ENCODE measurements at regions not wholly inside any gene's neighbourhood (a gene's known extent, or its start where the extent isn't known, plus 50 kb on each side); places are given as distances from the start of the nearest gene placed in this dataset.

DNA sequence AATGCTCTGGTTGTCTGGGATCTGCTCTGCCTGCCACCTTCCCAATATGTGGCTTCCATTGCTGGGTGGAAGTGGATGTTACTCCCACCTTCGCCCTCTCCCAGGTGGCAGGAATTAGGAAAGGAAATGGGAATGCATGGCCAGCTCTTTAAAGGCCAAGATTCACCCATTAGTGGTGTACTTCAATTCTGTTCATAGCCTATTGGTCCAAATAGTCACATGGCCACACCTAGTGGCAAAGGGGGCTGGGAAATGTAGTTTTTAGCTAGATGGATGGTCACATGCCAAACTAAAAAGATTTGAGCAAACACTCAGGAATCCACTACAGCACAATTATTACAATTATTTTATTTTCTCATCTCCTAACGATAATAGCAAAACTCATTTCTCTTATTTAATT lies 135.1 kb downstream of the NPY start:
- H4K20me1 ChIP-seq (ENCODE audit: control insufficient read depth, extremely low read depth, insufficient read depth, low read length): no peaks in the 10 kb centered on the region
- no peaks in the 10 kb centered on the region for H3K4me1 ChIP-seq (ENCODE audit: control insufficient read depth, extremely low read depth, insufficient read depth, low read length)
- DNase-seq (ENCODE audit: low read depth, low spot score) (no peak), FAIRE-seq (no peak)
- H3K4me3 ChIP-seq (ENCODE audit: control insufficient read depth in 2 of 3, extremely low read depth in 1 of 3, insufficient read depth in 2 of 3, low read depth in 1 of 3, low read length in 3 of 3): no peak overlapping the region
- H2AFZ ChIP-seq (ENCODE audit: control insufficient read depth, low read length): no peak overlapping the region
- no peak for TF ChIP-seq EZH2 (IDR thresholded peaks at IDR 0.05; ENCODE audit: low read length)
- TF ChIP-seq CTCF (optimal IDR thresholded peaks at IDR 0.05 in 1 of 3, IDR thresholded peaks at IDR 0.05 in 1 of 3, conservative IDR thresholded peaks at IDR 0.05 in 1 of 3; ENCODE audit: extremely low read depth in 1 of 3, insufficient read depth in 2 of 3, low read length in 3 of 3): no peak
- no peak overlapping the region for H3K9ac ChIP-seq (ENCODE audit: control insufficient read depth, extremely low read depth, insufficient read depth, low read length)
- dilution Hi-C loops (cut with MboI; ENCODE audit: extremely low pct_ligation_motif_present, low sequenced_read_pairs): no loop called here
- no peaks in the 10 kb centered on the region for H3K79me2 ChIP-seq (ENCODE audit: control insufficient read depth, insufficient read depth, low read length)
- H3K36me3 ChIP-seq (ENCODE audit: control insufficient read depth in 2 of 2, extremely low read depth in 1 of 2, insufficient read depth in 2 of 2, low read length in 2 of 2): no peaks in the 10 kb centered on the region
- no peaks in the 10 kb centered on the region for H3K9me3 ChIP-seq (ENCODE audit: control insufficient read depth, low read depth, low read length)
- H3K27ac ChIP-seq (ENCODE audit: control insufficient read depth, insufficient read depth, low read length): no peak overlapping the region
- no peaks in the 10 kb centered on the region for H3K27me3 ChIP-seq (ENCODE audit: control insufficient read depth, extremely low read depth, insufficient read depth, low read length)
- H3K4me2 ChIP-seq (ENCODE audit: control insufficient read depth, extremely low read depth, insufficient read depth, low read depth, low read length): no peak overlapping the region
- H3K9me1 ChIP-seq (ENCODE audit: control insufficient read depth, extremely low read depth, insufficient read depth, low read length): no peaks in the 10 kb centered on the region

- Histone ChIP-seq H4K20me1 (ENCODE audit: control insufficient read depth, extremely low read depth, insufficient read depth, low read length) (no peaks in the 10 kb centered on the region), H3K27me3 (ENCODE audit: control insufficient read depth, extremely low read depth, insufficient read depth, low read length) (no peaks in the 10 kb centered on the region), H3K4me1 (ENCODE audit: control insufficient read depth, extremely low read depth, insufficient read depth, low read length) (no peaks in the 10 kb centered on the region), H3K27ac (ENCODE audit: control insufficient read depth, insufficient read depth, low read length) (no peak overlapping the region), H3K79me2 (ENCODE audit: control insufficient read depth, insufficient read depth, low read length) (no peaks in the 10 kb centered on the region), H3K4me3 (ENCODE audit: control insufficient read depth in 2 of 3, extremely low read depth in 1 of 3, insufficient read depth in 2 of 3, low read depth in 1 of 3, low read length in 3 of 3) (no peak overlapping the region), H3K36me3 (ENCODE audit: control insufficient read depth in 2 of 2, extremely low read depth in 1 of 2, insufficient read depth in 2 of 2, low read length in 2 of 2) (no peaks in the 10 kb centered on the region), H3K9ac (ENCODE audit: control insufficient read depth, extremely low read depth, insufficient read depth, low read length) (no peak overlapping the region), H2AFZ (ENCODE audit: control insufficient read depth, low read length) (no peak overlapping the region), H3K9me1 (ENCODE audit: control insufficient read depth, extremely low read depth, insufficient read depth, low read length) (no peaks in the 10 kb centered on the region), H3K4me2 (ENCODE audit: control insufficient read depth, extremely low read depth, insufficient read depth, low read depth, low read length) (no peak overlapping the region), H3K9me3 (ENCODE audit: control insufficient read depth, low read depth, low read length) (no peaks in the 10 kb centered on the region)
- DNase-seq (ENCODE audit: low read depth, low spot score) (no peak), FAIRE-seq (no peak)
- TF ChIP-seq CTCF (optimal IDR thresholded peaks at IDR 0.05 in 1 of 3, IDR thresholded peaks at IDR 0.05 in 1 of 3, conservative IDR thresholded peaks at IDR 0.05 in 1 of 3; ENCODE audit: extremely low read depth in 1 of 3, insufficient read depth in 2 of 3, low read length in 3 of 3): no peak
- no peak for TF ChIP-seq EZH2 (IDR thresholded peaks at IDR 0.05; ENCODE audit: low read length)
- dilution Hi-C loops (cut with MboI; ENCODE audit: extremely low pct_ligation_motif_present, low sequenced_read_pairs): no loop called here
Observed at GRCh38 chr7:24419511-24419910, 135.5 kb downstream of the NPY start.

All from keratinocyte (primary cell).